ENCODE measurements at regions not wholly inside any gene's neighbourhood (a gene's known extent, or its start where the extent isn't known, plus 50 kb on each side); places are given as distances from the start of the nearest gene placed in this dataset.

- no peak for DNase-seq
Measured at GRCh38 chr1:36537991-36538390, 55.3 kb upstream of the CSF3R start.

GRCh38 chr1:36537190-36537768 lies 54.6 kb upstream of the CSF3R start:
- no peak for DNase-seq

- no peak for DNase-seq
Measured at GRCh38 chr1:36536727-36537126, 54.0 kb upstream of the CSF3R start.

GRCh38 chr1:36534711-36535412 lies 52.1 kb upstream of the CSF3R start:
- no peak for DNase-seq

GRCh38 chr1:36533897-36534296 lies 51.2 kb upstream of the CSF3R start:
- DNase-seq, result no peak

- no peak for DNase-seq
Measured at GRCh38 chr1:36532810-36533401, 50.2 kb upstream of the CSF3R start.

Measured in eye (tissue), 1 donor.